LHCN-M2 (cell line): ENCODE measurements at regions not wholly inside any gene's neighbourhood (a gene's known extent, or its start where the extent isn't known, plus 50 kb on each side); places are given as distances from the start of the nearest gene placed in this dataset.
A peak's percentile ranks its signal among the peaks of the same experiment; 100 is the strongest.
"Not testable (repeated sequence)": the region's sequence is repeated elsewhere in the genome, so short reads cannot be mapped to it uniquely, and the experiment has no call there.

Experiments used
- DNase-seq: peaks from one replicate; pipeline ENCODE4 v3.0.0-alpha.2; 2012; ENCODE audit warnings: low read depth

- no peak for DNase-seq
These were observed 374.9 kb upstream of the TRPC7 start for GRCh38 chr5:136740228-136740627.

GRCh38 chr5:136739271-136739670, 373.9 kb upstream of the TRPC7 start:
- DNase-seq: not testable (repeated sequence)

GRCh38 chr5:136738829-136739228, 373.5 kb upstream of the TRPC7 start:
- no peak for DNase-seq

- no peak for DNase-seq
These were observed 370.7 kb upstream of the TRPC7 start for GRCh38 chr5:136736021-136736420.

GRCh38 chr5:136735611-136736010, 370.3 kb upstream of the TRPC7 start:
- not testable (repeated sequence) for DNase-seq

- no peak for DNase-seq
These were observed 369.3 kb upstream of the TRPC7 start for GRCh38 chr5:136734628-136735027.

- no peak for DNase-seq
These were observed 367.4 kb upstream of the TRPC7 start for GRCh38 chr5:136732751-136733150.

- DNase-seq: no peak
These were observed 366.0 kb upstream of the TRPC7 start for GRCh38 chr5:136731241-136731900.

- no peak for DNase-seq
These were observed 365.1 kb upstream of the TRPC7 start for GRCh38 chr5:136730426-136730825.

- DNase-seq: peak; percentile 67
These were observed 364.6 kb upstream of the TRPC7 start for GRCh38 chr5:136729901-136730355.

- no peak for DNase-seq
These were observed 361.2 kb upstream of the TRPC7 start for GRCh38 chr5:136726506-136726905.

- no peak for DNase-seq
These were observed 358.8 kb upstream of the TRPC7 start for GRCh38 chr5:136724161-136724560.

- no peak for DNase-seq
These were observed 357.2 kb upstream of the TRPC7 start for GRCh38 chr5:136722581-136722980.

GRCh38 chr5:136722086-136722485, 356.7 kb upstream of the TRPC7 start:
- DNase-seq: no peak

- DNase-seq: no peak
These were observed 355.3 kb upstream of the TRPC7 start for GRCh38 chr5:136720674-136721073.

GRCh38 chr5:136717917-136718316, 352.6 kb upstream of the TRPC7 start:
- DNase-seq: no peak

- DNase-seq: no peak
These were observed 348.9 kb upstream of the TRPC7 start for GRCh38 chr5:136714286-136714685.

GRCh38 chr5:136712628-136713027, 347.3 kb upstream of the TRPC7 start:
- no peak for DNase-seq

- no peak for DNase-seq
These were observed 345.5 kb upstream of the TRPC7 start for GRCh38 chr5:136710834-136711233.

GRCh38 chr5:136703706-136704105, 338.4 kb upstream of the TRPC7 start:
- DNase-seq: no peak

- DNase-seq: no peak
These were observed 337.7 kb upstream of the TRPC7 start for GRCh38 chr5:136703036-136703435.

- DNase-seq: no peak
These were observed 335.8 kb upstream of the TRPC7 start for GRCh38 chr5:136701191-136701590.

- no peak for DNase-seq
These were observed 334.3 kb upstream of the TRPC7 start for GRCh38 chr5:136699651-136700050.

GRCh38 chr5:136698970-136699369, 333.6 kb upstream of the TRPC7 start:
- no peak for DNase-seq
